ENCODE measurements at regions not wholly inside any gene's neighbourhood (a gene's known extent, or its start where the extent isn't known, plus 50 kb on each side); places are given as distances from the start of the nearest gene placed in this dataset.

DNA sequence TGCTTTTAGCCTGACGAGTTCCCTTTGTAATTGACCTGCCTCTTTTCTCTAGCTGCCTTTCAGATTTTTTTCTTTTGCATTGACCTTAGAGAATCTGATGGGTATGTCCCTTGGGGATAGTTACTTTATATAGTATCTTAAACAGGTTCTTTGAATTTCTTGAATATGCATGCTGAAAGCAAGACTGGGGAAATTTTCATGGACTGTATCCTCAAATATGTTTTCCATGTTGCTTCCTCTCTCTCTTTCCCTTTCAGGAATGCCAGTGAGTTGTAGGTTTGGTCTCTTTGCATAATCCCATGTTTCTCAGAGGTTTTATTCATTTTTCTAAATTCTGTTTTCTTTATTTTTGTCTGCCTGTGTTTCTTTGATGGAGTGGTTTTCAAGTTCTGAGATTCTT is 81.8 kb upstream of the CPNE4 start:
- H3F3A ChIP-seq (ENCODE audit: insufficient read depth), result no peaks in the 10 kb centered on the region
- no peaks in the 10 kb centered on the region for H3K27me3 ChIP-seq (ENCODE audit: low read length)
- H3K9ac ChIP-seq (ENCODE audit: low read length), result no peak overlapping the region
- no peak overlapping the region for H3K4me3 ChIP-seq (ENCODE audit: insufficient read depth, low read length, poor library complexity, severe bottlenecking)
- H2AFZ ChIP-seq (ENCODE audit: low read depth, low read length, severe bottlenecking), result no peak overlapping the region
- TF ChIP-seq EZH2phosphoT487 (conservative IDR thresholded peaks at IDR 0.05; ENCODE audit: low read length), result no peak
- no peak for TF ChIP-seq CTCF (IDR thresholded peaks at IDR 0.05; ENCODE audit: insufficient read depth, low read length, poor library complexity, severe bottlenecking)
- no peaks in the 10 kb centered on the region for H3K36me3 ChIP-seq (ENCODE audit: low read length)
- H3K79me2 ChIP-seq (ENCODE audit: insufficient read depth, low read length), result no peaks in the 10 kb centered on the region
- H3K27ac ChIP-seq (ENCODE audit: low read depth, low read length), result no peak overlapping the region
- no peaks in the 10 kb centered on the region for H4K20me1 ChIP-seq (ENCODE audit: low read depth, low read length)
- H3K9me2 ChIP-seq (replicated peaks; ENCODE audit: insufficient read depth, low read length), result no peaks in the 10 kb centered on the region
- no peaks in the 10 kb centered on the region for H3K9me3 ChIP-seq (ENCODE audit: insufficient read depth, low read length)
- H3K4me2 ChIP-seq (ENCODE audit: low read depth, low read length, poor library complexity, severe bottlenecking), result no peak overlapping the region

GRCh38 chr3:132117642-132118041 is 82.8 kb upstream of the CPNE4 start:
- Histone ChIP-seq H3K27me3 (ENCODE audit: low read length) (no peaks in the 10 kb centered on the region), H3K4me3 (ENCODE audit: insufficient read depth, low read length, poor library complexity, severe bottlenecking) (no peak overlapping the region), H3F3A (ENCODE audit: insufficient read depth) (no peaks in the 10 kb centered on the region), H3K36me3 (ENCODE audit: low read length) (no peaks in the 10 kb centered on the region), H3K9me2 (replicated peaks; ENCODE audit: insufficient read depth, low read length) (no peaks in the 10 kb centered on the region), H3K79me2 (ENCODE audit: insufficient read depth, low read length) (no peaks in the 10 kb centered on the region), H3K9ac (ENCODE audit: low read length) (no peak overlapping the region), H2AFZ (ENCODE audit: low read depth, low read length, severe bottlenecking) (no peak overlapping the region), H3K4me2 (ENCODE audit: low read depth, low read length, poor library complexity, severe bottlenecking) (no peak overlapping the region), H4K20me1 (ENCODE audit: low read depth, low read length) (no peaks in the 10 kb centered on the region), H3K27ac (ENCODE audit: low read depth, low read length) (no peak overlapping the region), H3K9me3 (ENCODE audit: insufficient read depth, low read length) (no peaks in the 10 kb centered on the region)
- TF ChIP-seq CTCF (IDR thresholded peaks at IDR 0.05; ENCODE audit: insufficient read depth, low read length, poor library complexity, severe bottlenecking), result no peak

- no peak overlapping the region for H3K27ac ChIP-seq (ENCODE audit: low read depth, low read length)
- no peaks in the 10 kb centered on the region for H3K9me3 ChIP-seq (ENCODE audit: insufficient read depth, low read length)
- H3K4me3 ChIP-seq (ENCODE audit: insufficient read depth, low read length, poor library complexity, severe bottlenecking), result no peak overlapping the region
- H4K20me1 ChIP-seq (ENCODE audit: low read depth, low read length), result no peaks in the 10 kb centered on the region
- no peak overlapping the region for H2AFZ ChIP-seq (ENCODE audit: low read depth, low read length, severe bottlenecking)
- H3K36me3 ChIP-seq (ENCODE audit: low read length), result no peaks in the 10 kb centered on the region
- H3K27me3 ChIP-seq (ENCODE audit: low read length), result no peaks in the 10 kb centered on the region
- no peaks in the 10 kb centered on the region for H3K9me2 ChIP-seq (replicated peaks; ENCODE audit: insufficient read depth, low read length)
- no peak for TF ChIP-seq EZH2phosphoT487 (conservative IDR thresholded peaks at IDR 0.05; ENCODE audit: low read length)
- H3K9ac ChIP-seq (ENCODE audit: low read length), result no peak overlapping the region
- H3K4me2 ChIP-seq (ENCODE audit: low read depth, low read length, poor library complexity, severe bottlenecking), result no peak overlapping the region
- H3K79me2 ChIP-seq (ENCODE audit: insufficient read depth, low read length), result no peaks in the 10 kb centered on the region
- H3F3A ChIP-seq (ENCODE audit: insufficient read depth), result no peaks in the 10 kb centered on the region
Measured at GRCh38 chr3:132119531-132119930, 84.7 kb upstream of the CPNE4 start.

- H3K9ac ChIP-seq (ENCODE audit: low read length), result no peak overlapping the region
- no peaks in the 10 kb centered on the region for H3K79me2 ChIP-seq (ENCODE audit: insufficient read depth, low read length)
- H3K9me3 ChIP-seq (ENCODE audit: insufficient read depth, low read length), result no peaks in the 10 kb centered on the region
- H3K9me2 ChIP-seq (replicated peaks; ENCODE audit: insufficient read depth, low read length), result no peaks in the 10 kb centered on the region
- no peak overlapping the region for H3K4me3 ChIP-seq (ENCODE audit: insufficient read depth, low read length, poor library complexity, severe bottlenecking)
- no peaks in the 10 kb centered on the region for H3K36me3 ChIP-seq (ENCODE audit: low read length)
- no peak for TF ChIP-seq CTCF (IDR thresholded peaks at IDR 0.05; ENCODE audit: insufficient read depth, low read length, poor library complexity, severe bottlenecking)
- no peak for TF ChIP-seq EZH2phosphoT487 (conservative IDR thresholded peaks at IDR 0.05; ENCODE audit: low read length)
- no peak overlapping the region for H3K4me2 ChIP-seq (ENCODE audit: low read depth, low read length, poor library complexity, severe bottlenecking)
- H3K27ac ChIP-seq (ENCODE audit: low read depth, low read length), result no peak overlapping the region
- H3F3A ChIP-seq (ENCODE audit: insufficient read depth), result no peaks in the 10 kb centered on the region
- H3K27me3 ChIP-seq (ENCODE audit: low read length), result no peaks in the 10 kb centered on the region
- no peaks in the 10 kb centered on the region for H4K20me1 ChIP-seq (ENCODE audit: low read depth, low read length)
- no peak overlapping the region for H2AFZ ChIP-seq (ENCODE audit: low read depth, low read length, severe bottlenecking)
Measured at GRCh38 chr3:132124096-132124495, 89.3 kb upstream of the CPNE4 start.

Data from SU-DHL-6 (cell line).